HEK293T (cell line): ENCODE measurements at regions not wholly inside any gene's neighbourhood (a gene's known extent, or its start where the extent isn't known, plus 50 kb on each side); places are given as distances from the start of the nearest gene placed in this dataset.

Experiments used
- CTCF ChIA-PET: fragments of 350-600 bp; formaldehyde crosslinking; extraction: SDS; loops from one replicate; lab custom pipeline; 2021; ENCODE audit warnings: antibody characterized with exemption, inconsistent platforms; lab: Yijun Ruan, JAX
- POLR2A ChIA-PET: fragments of 350-600 bp; formaldehyde crosslinking; extraction: SDS; loops from one replicate; lab custom pipeline; 2020; ENCODE audit warnings: antibody characterized with exemption, inconsistent platforms; lab: Yijun Ruan, JAX
- DNase-seq: peaks from one replicate; pipeline ENCODE4 v3.0.0; 2012; ENCODE audit warnings: mixed read lengths; ENCODE audit errors: extremely low spot score
- ARNT ChIP-seq: fragments of 450-650 bp; IDR thresholded peaks from 2 replicates; pipeline ENCODE4 v1.6.1; 2017; ENCODE audit warnings: mild to moderate bottlenecking
- BHLHE40 ChIP-seq: fragments of 450-650 bp; IDR thresholded peaks from 2 replicates; pipeline ENCODE4 v1.6.1; 2016; ENCODE audit warnings: mild to moderate bottlenecking, moderate library complexity, borderline replicate concordance
- CTBP1 ChIP-seq: fragments of 450-650 bp; IDR thresholded peaks from 2 replicates; pipeline ENCODE4 v1.6.1; 2016; ENCODE audit warnings: borderline replicate concordance
- ELF4 ChIP-seq: fragments of 450-650 bp; IDR thresholded peaks from 2 replicates; pipeline ENCODE4 v1.6.1; 2017; ENCODE audit warnings: antibody characterized with exemption
- FOXA1 ChIP-seq: fragments of 450-650 bp; IDR thresholded peaks from 2 replicates; pipeline ENCODE4 v1.6.1; 2016; ENCODE audit warnings: mild to moderate bottlenecking
- FOXK2 ChIP-seq: fragments of 450-650 bp; IDR thresholded peaks from 2 replicates; pipeline ENCODE4 v1.6.1; 2016; ENCODE audit warnings: mild to moderate bottlenecking
- FOXM1 ChIP-seq: fragments of 450-650 bp; IDR thresholded peaks from 2 replicates; pipeline ENCODE4 v1.6.1; 2017; ENCODE audit warnings: mild to moderate bottlenecking, borderline replicate concordance
- HDGF ChIP-seq: fragments of 450-650 bp; IDR thresholded peaks from 2 replicates; pipeline ENCODE4 v1.6.1; 2017; ENCODE audit warnings: antibody characterized with exemption, borderline replicate concordance
- L3MBTL2 ChIP-seq: fragments of 450-650 bp; conservative IDR thresholded peaks from 2 replicates; pipeline ENCODE4 v1.6.1; 2016; ENCODE audit warnings: mild to moderate bottlenecking
- LEF1 ChIP-seq: fragments of 450-650 bp; IDR thresholded peaks from 2 replicates; pipeline ENCODE4 v1.6.1; 2017; ENCODE audit warnings: mild to moderate bottlenecking, borderline replicate concordance
- NFRKB ChIP-seq: fragments of 450-650 bp; IDR thresholded peaks from 2 replicates; pipeline ENCODE4 v1.6.1; 2016; ENCODE audit warnings: mild to moderate bottlenecking, moderate library complexity
- SP1 ChIP-seq: fragments of 450-650 bp; IDR thresholded peaks from 2 replicates; pipeline ENCODE4 v1.6.1; 2017
- SUZ12 ChIP-seq: fragments of 450-650 bp; IDR thresholded peaks from 2 replicates; pipeline ENCODE4 v1.6.1; 2016; ENCODE audit warnings: mild to moderate bottlenecking
- TARDBP ChIP-seq: fragments of 450-650 bp; IDR thresholded peaks from 2 replicates; pipeline ENCODE4 v1.6.1; 2016
- ZNF384 ChIP-seq: fragments of 450-650 bp; IDR thresholded peaks from 2 replicates; pipeline ENCODE4 v1.6.1; 2016
- TF ChIP-seq, protein P1 (sequence below): fragments of 450-650 bp; IDR thresholded peaks from 2 replicates; pipeline ENCODE4 v1.6.1; 2016

DNA sequence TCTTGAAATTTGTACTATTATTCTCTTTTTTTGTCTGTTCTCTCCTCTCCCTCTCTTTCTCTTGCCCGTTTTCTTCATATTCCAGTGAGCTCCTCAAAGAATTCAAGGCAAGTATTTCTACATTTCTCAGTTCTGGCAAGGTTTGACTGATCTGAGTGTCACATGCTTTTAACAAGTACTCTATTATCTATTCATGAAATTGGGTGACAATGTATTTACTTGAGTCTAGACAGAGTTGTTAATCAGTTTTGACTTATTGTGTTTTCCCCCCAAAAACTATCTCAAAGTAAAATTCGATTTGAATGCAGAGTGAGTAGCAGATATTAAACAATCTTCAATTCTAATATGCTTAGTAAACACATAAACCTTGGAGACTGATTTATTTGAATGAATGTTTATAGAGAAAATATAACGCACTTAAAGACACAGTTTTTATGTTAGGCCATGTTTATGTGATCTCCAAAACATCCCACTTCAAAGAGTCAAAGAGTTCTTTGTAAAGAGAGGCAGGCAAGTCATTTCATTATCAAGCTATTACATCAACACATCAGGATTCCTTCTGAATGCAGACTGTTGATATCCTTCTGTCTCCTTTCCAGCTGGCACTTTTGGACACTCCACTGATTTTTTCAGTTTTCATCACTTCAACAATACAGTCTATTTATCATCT is 166.6 kb downstream of the SLITRK6 start:
- TF ChIP-seq HDGF (no peak), ZNF384 (no peak), SUZ12 (no peak), BHLHE40 (no peak), FOXM1 (no peak), LEF1 (no peak), NFRKB (no peak)
- TF ChIP-seq, protein P1, sequence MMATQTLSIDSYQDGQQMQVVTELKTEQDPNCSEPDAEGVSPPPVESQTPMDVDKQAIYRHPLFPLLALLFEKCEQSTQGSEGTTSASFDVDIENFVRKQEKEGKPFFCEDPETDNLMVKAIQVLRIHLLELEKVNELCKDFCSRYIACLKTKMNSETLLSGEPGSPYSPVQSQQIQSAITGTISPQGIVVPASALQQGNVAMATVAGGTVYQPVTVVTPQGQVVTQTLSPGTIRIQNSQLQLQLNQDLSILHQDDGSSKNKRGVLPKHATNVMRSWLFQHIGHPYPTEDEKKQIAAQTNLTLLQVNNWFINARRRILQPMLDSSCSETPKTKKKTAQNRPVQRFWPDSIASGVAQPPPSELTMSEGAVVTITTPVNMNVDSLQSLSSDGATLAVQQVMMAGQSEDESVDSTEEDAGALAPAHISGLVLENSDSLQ, result no peak
- POLR2A ChIA-PET, result no interaction called here
- CTCF ChIA-PET, result no interaction called here
- no peak for DNase-seq

DNA sequence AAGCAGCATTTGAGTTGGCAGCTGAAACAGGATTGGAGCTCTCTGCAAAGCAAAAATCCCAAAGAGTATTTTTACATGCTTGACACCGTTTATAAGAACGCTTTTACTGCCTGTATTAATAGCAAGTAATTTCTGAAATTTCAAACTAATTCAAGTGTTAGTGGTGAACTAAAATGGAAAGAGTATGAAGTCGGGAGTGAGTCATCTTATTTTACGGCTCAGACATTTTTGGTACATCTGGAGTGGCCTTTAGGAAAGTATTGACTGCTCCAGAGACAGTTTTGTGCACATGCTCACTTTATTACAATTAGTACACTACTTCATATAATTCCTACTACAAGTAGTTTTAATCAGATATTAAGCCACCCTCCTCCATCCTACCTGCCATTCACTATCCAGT is 167.4 kb downstream of the SLITRK6 start:
- TF ChIP-seq FOXM1 (no peak), SUZ12 (no peak), ZNF384 (no peak), BHLHE40 (no peak), SP1 (no peak), TARDBP (no peak), ELF4 (no peak), NFRKB (no peak), L3MBTL2 (no peak), FOXA1 (no peak), LEF1 (no peak), CTBP1 (no peak), HDGF (no peak), ARNT (no peak), FOXK2 (no peak)
- TF ChIP-seq, protein P1, result no peak
- no peak for DNase-seq
- POLR2A ChIA-PET, result no interaction called here
- CTCF ChIA-PET, result no interaction called here

DNA sequence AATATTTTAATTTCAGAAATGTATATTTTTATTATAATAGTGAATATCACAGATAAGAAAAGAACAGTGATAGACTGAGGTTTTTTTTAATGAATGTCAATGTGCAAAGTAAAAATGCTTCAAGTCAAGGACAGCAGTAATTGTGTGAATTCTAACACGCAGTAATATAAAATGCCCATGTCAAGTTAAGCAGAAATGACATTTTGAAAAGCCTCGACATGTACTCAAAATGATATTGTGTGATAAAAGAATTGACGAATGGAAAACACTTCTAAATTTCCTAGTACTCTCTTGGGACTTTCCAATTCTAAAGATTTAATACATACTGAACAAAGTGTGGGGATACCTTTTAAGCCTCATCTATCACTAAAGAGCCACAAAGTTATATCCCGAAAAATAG is 172.6 kb downstream of the SLITRK6 start:
- ChIA-PET CTCF (no interaction called here), POLR2A (no interaction called here)
- DNase-seq, result no peak
- TF ChIP-seq, protein P1, result no peak
- TF ChIP-seq SUZ12 (no peak), NFRKB (no peak), FOXM1 (no peak), HDGF (no peak), ELF4 (no peak), SP1 (no peak), ARNT (no peak), ZNF384 (no peak), FOXA1 (no peak), TARDBP (no peak)

DNA sequence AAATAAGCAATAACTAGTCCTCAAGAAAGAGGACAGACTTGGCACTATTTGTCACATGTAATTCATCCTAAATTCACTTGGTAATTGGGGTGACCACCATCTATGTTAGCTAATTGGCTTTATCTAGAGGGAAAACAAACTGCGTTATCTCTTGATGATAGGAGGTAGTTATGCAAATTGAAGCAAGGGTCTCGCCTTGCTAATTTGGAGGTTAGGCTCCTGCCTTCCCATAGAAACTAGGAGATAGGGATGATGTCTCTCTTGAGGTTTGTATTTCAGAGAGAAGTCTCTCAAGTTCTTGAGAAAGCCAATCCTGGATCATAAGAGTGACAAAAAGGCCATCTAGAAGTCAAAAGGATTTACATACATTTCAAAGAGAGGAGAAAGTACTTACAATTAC is 179.9 kb downstream of the SLITRK6 start:
- CTCF ChIA-PET, result no interaction called here
- POLR2A ChIA-PET, result no interaction called here
- no peak for TF ChIP-seq BHLHE40
- no peak for TF ChIP-seq CTBP1
- no peak for TF ChIP-seq L3MBTL2
- no peak for TF ChIP-seq NFRKB
- no peak for TF ChIP-seq FOXA1
- TF ChIP-seq ELF4, result no peak
- no peak for TF ChIP-seq SUZ12
- TF ChIP-seq ARNT, result no peak
- no peak for TF ChIP-seq SP1
- no peak for TF ChIP-seq ZNF384
- TF ChIP-seq FOXM1, result no peak
- TF ChIP-seq HDGF, result no peak
- TF ChIP-seq LEF1, result no peak
- no peak for TF ChIP-seq FOXK2
- TF ChIP-seq, protein P1, result no peak
- DNase-seq, result no peak

DNA sequence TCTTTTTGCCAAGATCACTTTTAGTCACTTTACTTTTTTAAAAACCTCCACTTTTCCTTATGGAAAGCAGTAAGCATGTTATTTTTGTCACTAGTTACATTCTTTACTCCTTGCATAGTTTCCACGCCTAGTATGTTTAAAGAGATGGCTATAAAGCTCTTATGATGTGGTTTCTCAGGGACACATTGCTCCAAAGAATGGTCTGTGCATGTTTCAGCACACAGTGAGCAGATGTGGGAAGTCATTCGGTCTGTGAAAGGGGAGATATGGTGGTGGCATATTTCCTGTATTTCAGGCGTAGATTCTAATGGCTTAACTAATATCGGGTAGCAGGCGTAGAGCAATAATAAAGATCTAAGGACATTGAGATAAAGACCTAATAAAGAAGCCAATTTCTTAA is 180.7 kb downstream of the SLITRK6 start:
- TF ChIP-seq SUZ12 (no peak), TARDBP (no peak), SP1 (no peak), ZNF384 (no peak), BHLHE40 (no peak)
- TF ChIP-seq, protein P1, result no peak
- POLR2A ChIA-PET, result no interaction called here
- no peak for DNase-seq
- CTCF ChIA-PET, result no interaction called here

DNA sequence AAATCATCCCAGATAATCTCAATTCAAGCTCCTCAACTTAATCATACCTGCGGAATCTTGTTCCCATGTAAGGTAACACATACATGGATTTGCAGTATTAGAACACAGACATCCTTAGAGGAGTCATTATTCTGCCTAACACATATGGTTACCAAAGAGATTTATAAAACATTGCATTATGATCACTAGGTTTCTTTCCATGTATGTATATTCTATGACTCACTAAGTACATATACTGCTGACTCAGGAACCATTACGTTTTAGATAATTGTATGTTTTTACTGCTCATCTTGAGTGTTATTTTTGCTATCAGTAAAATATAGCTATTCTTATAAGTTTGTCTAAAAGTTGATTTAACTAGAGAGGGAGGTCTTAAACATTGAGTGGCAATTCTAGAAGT is 182.9 kb downstream of the SLITRK6 start:
- no peak for DNase-seq
- ChIA-PET CTCF (no interaction called here), POLR2A (no interaction called here)
- TF ChIP-seq ELF4 (no peak), L3MBTL2 (no peak), ARNT (no peak)
- TF ChIP-seq, protein P1, result no peak
